ENCODE measurements at regions not wholly inside any gene's neighbourhood (a gene's known extent, or its start where the extent isn't known, plus 50 kb on each side); places are given as distances from the start of the nearest gene placed in this dataset.
"Not testable (repeated sequence)": the region's sequence is repeated elsewhere in the genome, so short reads cannot be mapped to it uniquely, and the experiment has no call there.

DNA sequence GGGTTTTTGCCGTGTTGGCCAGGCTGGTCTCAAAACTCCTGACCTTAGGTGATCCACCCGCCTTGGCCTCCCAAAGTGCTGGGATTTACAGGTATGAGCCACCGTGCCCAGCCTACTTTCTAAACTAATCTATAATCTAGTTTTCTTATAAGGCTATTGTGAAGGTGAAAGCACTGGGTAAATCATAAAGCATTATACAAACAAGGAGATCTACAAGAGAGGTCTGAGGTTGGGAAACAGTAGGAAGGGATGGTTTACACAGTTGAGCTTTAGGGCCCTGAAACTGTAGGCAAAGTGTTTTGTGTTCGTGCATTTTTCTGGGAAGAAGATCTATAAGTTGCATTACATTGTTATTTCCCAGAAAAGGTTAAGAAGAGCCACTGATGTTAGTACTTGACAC, 84.9 kb upstream of the MED13 start:
- no peak for DNase-seq

DNA sequence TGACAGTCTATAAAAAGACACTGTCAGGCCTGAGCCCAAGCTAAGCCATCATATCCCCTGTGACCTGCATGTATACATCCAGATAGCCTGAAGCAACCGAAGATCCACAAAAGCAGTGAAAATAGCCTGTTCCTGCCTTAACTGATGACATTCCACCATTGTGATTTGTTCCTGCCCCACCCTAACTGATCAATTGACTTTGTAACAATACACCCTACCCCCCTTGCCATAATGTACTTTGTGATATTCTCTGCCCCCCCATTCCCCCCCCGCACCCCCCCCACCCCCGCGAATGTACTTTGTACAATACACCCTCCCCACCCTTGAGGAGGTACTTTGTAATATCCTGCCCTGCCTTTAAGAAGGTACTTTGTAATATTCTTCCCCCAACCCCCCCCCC, 82.2 kb upstream of the MED13 start:
- no peak for DNase-seq

DNA sequence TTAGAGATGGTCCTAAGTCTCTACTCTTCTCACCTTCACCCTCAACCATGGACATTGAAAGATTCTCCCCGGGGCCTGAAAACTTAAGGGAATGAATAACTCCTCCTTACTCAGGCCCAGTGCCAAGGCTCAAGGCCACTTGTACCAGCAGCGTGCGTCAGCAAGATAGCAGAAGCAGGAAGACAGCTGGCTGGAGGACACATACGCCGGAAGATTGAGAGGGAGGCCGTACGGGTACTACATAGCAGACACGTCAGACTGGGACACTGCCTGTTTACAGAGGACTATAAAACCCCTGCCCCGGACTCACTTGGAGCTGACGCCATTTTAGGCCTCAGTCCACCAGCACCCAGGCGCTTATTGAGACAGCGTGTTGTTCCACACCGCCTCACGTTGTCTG, 75.8 kb upstream of the MED13 start:
- no peak for DNase-seq

DNA sequence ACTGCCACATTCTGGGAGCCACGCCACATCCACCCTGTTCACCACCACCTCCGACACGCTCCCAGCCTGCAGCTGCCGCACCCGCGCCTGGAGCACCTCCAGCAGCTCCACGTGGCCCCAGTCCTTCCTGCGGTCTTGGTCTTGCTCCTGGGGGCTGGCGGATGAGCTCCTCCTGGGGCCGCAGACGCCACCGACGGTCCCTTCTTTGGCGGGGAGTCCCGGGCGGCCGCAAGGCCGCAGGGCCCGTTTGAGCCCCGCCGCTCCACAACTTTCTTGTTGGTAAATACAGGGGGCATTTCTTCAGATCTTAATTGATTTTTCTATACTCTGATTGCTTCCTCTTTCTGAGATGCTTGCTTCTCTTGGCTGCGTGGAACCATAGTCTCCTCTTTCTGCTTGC, 75.3 kb upstream of the MED13 start:
- no peak for DNase-seq

DNA sequence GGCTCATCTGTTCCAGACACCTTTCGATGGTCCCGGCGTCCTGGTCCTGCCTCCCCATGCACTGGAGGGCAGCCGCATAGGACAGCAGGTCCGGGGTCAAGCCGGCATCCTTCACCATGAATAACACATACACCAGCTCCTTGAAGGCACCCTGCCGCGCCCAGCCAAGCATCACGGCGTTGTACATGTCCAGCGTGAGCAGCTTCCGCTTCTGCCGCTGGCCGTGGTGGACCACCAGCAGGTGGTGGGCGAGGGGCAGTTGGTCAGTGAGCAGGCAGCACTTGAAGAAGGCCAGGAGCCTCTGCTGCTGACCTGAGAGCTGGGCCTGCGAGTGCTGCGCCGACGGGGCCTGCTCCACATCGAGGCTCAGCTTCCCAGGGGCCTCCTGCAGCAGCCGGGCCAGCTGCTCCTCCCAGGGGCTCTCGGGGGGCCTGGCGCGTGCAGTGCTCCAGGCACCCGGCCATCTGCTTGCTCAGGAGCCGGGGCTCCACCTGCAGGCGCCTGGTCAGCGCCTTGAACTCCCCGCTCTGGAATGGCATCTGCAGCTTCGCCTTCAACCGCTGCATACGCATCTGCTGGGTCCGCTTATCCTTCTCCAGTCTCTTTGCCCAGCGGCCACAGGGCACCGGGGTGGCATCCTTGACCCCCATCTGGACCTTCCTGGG, 74.7 kb upstream of the MED13 start:
- not testable (repeated sequence) for DNase-seq

DNA sequence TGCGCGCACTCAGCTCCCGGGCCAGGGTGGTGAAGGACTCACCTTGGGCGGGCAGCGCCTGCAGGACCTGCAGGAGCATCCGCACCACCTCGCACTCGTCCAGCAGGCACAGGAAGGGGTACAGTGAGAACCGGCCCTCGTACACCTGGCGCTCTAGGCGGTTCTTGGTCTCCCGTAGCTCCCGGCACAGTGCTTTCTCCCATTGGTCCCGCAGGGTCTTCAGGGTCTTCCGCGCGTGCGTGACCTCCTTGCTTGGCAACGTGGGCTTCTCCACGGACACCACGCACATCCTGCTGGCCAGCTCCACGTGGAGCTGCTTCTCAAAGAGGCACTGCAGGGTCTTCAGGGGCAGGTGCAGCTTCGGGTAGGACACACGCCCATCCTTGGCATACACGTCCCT, 74.1 kb upstream of the MED13 start:
- no peak for DNase-seq

DNA sequence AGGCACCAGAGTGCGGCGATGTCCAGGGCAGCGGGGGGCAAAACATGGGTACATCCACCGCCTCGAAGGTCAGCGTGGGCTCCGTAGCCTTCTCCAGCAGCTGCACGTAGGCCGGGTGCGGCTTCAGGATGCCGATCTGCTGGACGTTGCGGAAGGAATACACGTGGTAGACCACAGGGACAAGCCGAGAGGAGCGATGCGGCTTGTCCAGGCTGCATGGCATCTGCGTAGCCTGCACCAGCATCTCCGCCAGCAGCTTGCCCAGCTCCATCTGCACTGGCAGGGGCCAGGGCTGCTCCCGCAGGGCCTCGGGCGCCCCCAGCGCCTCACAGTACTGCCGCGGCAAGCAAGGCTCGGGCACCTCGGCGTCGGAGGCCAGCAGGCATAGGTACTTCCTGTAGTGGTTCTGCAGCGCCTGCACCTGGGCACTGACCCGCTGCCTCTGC, 73.6 kb upstream of the MED13 start:
- DNase-seq: not testable (repeated sequence)

DNA sequence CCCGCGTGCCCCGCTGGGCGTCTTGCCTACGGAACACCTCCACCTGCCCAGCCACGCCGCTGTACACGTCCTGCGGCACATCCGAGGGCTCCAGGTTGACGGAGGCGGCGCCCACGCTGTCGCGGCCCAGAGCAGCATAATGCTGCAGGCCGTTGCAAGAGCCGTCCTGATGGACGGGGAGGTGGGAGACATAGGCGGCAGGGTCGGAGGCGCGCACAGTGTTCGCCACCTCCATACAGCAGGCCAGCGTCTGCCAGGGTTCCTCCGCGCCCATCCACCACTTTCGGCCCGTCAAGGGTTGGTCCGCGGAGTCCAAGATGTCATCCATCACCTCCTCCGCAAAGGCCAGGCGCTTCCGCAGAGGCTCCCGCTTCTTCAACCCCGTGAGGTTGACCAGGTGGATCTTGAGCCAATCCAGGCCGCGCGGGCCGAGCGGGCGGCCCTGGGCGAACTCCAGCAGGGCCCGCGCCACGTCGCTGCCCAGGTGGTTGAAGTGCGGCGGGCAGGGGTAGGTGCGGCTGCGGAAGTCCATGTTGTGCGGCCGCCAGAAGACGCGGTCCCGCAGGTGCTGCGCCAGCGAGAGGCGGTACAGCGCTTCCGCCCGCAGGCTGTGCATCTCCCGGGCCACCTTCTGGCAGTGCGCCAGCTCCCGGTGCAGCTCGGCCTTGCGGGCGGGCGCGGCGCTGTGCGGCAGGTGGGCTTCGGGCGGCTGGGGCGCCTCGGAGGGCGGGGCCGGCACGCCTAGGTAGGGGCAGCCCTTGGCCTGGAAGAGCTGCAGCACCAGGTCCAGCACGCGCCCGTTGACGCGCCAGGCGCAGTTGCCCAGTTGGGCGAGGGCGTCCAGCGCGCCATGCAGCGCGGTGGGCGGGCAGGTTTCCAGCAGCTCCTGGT, 72.9 kb upstream of the MED13 start:
- peak; percentile 74 for DNase-seq

DNA sequence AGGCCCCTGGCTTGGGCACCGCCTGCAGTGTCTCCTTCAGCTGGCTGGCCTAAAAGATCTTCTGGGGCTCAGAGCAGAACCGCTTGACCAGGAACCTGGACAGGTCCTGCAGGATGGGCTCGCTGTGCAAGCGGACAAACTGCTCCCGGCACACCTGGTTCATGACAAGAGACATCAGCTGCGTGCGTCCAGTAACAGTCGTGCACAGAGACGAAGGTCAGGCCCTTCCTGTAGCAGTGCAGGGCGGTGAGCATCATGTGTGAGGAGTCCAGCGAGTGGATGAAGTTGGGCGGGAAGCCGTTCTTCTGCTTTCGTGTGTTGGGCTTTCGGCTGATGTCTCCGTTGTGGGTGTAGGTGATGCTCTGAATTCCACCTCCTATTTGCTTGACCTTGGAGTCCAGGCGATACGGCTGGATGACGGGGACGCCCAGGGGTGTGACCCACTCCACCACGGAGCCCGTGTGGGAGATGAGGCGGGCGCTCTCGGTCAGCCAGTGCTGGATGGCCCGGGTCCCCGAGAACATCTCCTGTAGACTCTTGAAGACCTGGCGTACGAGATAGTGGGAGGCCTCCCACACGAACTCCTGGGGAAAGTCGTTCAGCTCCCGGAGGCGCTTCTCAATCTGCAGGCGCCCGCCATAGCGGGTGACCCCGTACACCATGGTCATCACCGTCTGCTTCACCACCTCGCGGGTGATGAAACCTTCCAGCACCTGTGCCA, 72.1 kb upstream of the MED13 start:
- DNase-seq: not testable (repeated sequence)

DNA sequence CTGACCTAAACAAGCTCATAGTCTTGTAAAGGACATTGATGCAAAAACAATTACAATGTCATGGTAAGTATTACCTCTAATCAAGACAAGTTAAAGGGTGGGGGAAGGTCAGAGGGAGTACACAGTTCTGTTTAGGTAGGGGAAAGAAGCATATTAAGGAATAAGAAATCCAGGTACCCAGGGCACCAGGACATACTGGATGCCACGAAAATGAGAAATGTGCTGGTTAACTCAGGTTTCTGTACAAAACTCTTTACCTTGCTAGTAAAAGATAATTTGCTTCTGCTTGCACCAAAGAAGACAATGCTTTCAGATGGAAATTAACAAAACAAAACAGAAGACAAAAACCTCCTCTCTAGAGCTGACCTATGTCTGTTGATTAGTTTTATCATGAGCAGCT, 70.7 kb upstream of the MED13 start:
- DNase-seq: no peak

DNA sequence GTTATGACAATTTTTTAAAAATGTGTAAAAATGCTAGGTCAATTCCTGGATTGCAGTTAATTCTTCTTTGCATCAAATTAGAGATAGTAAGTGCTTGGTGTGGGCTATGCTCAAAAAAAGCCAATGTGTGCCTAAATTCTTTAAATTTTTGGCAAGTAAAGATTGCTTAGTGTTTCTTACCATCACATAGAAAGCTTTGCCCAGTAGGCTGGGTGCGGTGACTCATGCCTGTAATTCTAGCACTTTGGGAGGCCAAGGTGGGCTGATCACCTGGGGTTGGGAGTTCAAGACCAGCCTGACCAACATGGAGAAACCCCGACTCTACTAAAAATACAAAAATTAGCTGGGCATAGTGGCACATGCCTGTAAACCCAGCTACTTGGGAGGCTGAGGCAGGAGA, 70.0 kb upstream of the MED13 start:
- DNase-seq: not testable (repeated sequence)

DNA sequence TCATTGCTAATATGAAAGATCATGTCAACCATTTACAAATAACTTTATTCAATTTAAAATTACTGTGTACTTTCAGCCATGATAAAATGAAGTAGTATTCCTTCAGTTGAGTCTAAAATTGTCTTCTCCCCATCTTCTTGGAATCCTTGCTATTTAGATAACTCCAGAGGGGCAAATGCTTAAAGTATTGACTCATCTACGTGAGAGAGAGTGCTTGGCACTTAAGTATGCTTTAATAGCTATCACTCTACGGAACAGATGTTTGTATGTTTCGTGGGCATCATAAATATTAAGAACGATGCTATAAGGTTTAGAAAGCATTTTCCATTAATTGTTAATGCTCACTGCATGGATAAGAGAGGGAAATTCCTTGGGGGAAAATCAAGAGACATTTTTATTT, 69.3 kb upstream of the MED13 start:
- no peak for DNase-seq

DNA sequence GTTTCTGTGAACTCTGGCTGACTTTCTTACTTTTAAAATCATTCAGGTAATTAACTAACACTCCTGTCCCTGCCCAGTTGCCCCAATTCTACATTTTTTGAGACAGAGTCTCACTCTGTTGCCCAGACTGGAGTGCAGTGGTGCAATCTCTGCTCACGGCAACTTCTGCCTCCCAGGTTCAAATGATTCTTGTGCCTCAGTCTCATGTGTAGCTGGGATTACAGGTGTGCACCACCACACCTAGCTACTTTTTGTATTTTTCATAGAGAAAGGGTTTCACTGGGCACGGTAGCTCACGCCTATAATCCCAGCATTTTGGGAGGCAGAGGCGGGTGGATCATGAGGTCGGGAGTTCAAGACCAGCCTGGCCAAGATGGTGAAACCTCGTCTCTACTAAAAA, 66.2 kb upstream of the MED13 start:
- DNase-seq: not testable (repeated sequence)

DNA sequence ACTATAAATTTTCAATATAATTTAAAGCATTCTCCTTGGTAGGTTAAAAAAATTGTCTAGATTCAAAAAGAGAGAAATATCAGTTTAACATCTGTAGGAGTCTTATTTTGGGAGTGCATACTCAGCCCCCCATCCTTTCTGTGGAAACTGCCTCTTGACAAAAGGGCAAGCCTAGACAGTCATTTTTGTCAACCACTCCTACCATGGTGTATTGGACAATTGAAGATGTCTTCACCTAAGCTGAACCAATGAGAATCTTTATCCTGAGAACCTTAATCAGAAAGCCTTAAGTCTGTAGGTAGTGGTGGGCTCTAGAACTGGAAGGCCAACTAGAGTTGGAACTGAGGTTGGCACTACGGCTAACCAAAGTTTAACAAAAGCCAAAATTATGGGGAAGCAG, 65.7 kb upstream of the MED13 start:
- no peak for DNase-seq

DNA sequence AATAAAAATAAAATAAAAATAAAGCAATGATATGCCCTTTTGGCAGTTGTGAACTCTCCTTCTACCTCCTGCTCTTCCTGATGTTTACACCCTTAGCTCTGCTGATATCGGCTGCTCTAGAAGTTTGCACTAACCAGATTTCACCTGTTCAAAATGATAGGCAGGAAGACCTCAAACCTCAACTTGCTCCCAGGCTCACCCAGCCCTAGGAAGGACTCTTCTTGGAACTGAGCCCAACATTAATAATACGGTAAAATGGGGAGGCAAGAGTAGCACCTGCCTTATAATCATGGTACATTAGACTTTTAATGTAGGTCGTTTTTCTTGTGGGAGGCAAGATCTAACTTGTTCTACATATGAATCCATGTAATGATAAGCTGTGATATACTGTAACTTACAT, 61.2 kb upstream of the MED13 start:
- peak; percentile 82 for DNase-seq

DNA sequence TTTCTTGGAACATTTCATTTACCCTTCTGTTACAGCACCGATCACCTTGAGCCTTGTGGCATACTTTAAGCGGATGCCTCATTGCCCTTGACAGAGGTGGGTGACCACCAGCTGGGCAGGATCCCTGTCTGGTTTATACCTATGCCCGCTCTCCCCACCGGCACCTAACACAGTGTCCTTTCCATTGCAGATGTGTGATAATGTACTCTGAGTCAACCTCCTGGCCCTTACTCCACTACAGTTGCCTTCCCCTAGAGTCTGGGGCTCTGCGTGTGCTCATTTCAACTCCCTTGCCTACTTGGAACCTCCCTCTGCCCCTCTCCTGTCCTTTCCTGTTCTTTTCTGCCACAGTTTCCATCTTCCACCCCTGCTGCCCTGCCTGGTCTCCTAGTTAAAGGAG, 60.2 kb upstream of the MED13 start:
- DNase-seq: no peak

DNA sequence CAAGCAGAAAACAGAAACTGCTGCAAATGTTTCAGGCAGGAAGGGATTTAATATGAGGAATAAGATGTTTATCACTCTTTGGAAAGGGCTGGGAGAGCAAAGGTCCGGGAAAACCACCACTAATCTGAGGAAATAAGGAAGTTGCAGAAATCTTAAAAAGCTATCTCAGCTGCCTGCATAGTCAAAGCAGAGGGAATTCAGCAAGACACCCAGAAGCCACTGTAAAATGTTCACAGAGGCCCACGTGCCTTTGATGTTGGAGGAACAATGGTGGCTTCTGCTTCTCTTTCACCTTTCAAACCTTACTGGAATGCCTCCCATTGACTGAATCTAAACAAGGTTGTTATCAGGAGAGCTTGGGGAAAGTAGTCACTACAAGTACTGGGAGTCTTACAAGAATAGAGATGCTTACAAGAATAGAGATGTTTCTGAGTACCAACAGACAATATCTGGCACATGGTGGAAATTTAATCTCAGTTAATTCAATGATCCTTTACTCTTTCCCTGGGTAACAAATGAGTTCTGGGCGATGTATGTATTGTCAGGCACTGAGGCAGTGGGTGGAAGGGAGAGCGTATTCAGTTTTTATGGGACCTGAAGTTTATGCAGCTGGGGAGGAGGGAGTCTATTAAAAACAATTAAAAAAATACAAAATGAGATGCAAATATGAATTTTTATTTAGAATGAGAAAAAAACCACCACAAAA, 56.1 kb upstream of the MED13 start:
- DNase-seq: no peak

DNA sequence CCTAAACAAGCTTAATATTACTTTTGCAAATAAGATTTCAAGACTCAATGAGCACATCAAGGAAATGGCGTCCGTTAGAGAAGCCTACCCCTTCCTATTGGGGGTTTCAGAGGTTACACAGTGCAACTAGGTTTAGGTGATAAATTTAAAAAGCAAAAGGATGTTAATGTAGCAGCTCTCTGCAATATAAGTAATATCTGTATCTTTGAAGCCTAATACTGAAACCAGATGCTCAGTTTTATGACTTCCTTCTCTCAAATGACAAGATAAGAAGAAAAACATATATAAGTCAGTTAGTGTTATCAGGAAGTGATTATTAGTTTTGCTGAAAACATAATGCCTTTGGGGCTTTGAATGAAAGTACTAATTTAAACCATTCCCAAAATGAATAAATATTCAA, 54.3 kb upstream of the MED13 start:
- no peak for DNase-seq
